B cell (primary cell): ENCODE measurements at regions not wholly inside any gene's neighbourhood (a gene's known extent, or its start where the extent isn't known, plus 50 kb on each side); places are given as distances from the start of the nearest gene placed in this dataset.

Experiments
- ATAC-seq: fragments of 200-7000 bp; cut with Tn5 transposase; one replicate; pipeline ENCODE4 v1.10.0; 2021; ENCODE audit warnings: low read depth, mild to moderate bottlenecking, moderate number of reproducible peaks, moderate library complexity
- CTCF ChIA-PET: fragments of 350-600 bp; sonication (Branson Sonifier 250); formaldehyde crosslinking; loops from one replicate; lab custom pipeline; 2021; ENCODE audit warnings: antibody characterized with exemption, inconsistent platforms; lab: Charles Lee
- POLR2A ChIA-PET: fragments of 350-600 bp; sonication (Branson Sonifier 250); formaldehyde crosslinking; loops from one replicate; lab custom pipeline; 2021; ENCODE audit warnings: antibody characterized with exemption; lab: Charles Lee
- DNase-seq: peaks from one replicate; pipeline ENCODE4 v3.0.0; 2013
- H2AFZ ChIP-seq: 2 replicates; pipeline ENCODE4 v1.6.1; 2012; ENCODE audit warnings: mild to moderate bottlenecking, low read depth, low read length; ENCODE audit not compliant: insufficient read depth, poor library complexity, severe bottlenecking
- H3K27ac ChIP-seq, 2 donors: 1 replicate in 1 of 2; 2 replicates in 1 of 2; pipeline ENCODE4 v1.5.1; 2012 to 2013; ENCODE audit warnings: low read length in 2 of 2, mild to moderate bottlenecking in 2 of 2, moderate library complexity in 1 of 2
- H3K27me3 ChIP-seq, 4 experiments: fragments of 200-600 bp in 1 of 4; sonication (generic) in 1 of 4; replicated peaks in 1 of 4; 1 replicate in 2 of 4; 2 replicates in 2 of 4; pipeline versions ENCODE4 v1.6.1 to v1.7.0; 2013 to 2016; ENCODE audit warnings: low read length in 3 of 4, mild to moderate bottlenecking in 2 of 4, mixed read lengths in 1 of 4, moderate library complexity in 1 of 4; ENCODE audit not compliant: insufficient read depth in 4 of 4, control insufficient read depth in 3 of 4; ENCODE audit errors: control extremely low read depth in 1 of 4
- H3K36me3 ChIP-seq, 2 experiments: replicated peaks in 1 of 2; 1 replicate in 1 of 2; 2 replicates in 1 of 2; pipeline versions ENCODE4 v1.6.1 to v1.7.1; 2013; ENCODE audit warnings: low read length in 1 of 2; ENCODE audit not compliant: insufficient read depth in 2 of 2, control insufficient read depth in 1 of 2; ENCODE audit errors: control extremely low read depth in 1 of 2, extremely low read depth in 1 of 2
- H3K4me1 ChIP-seq, 2 donors: fragments of 200-600 bp in 1 of 2; sonication (generic) in 1 of 2; 1 replicate in 1 of 2; 2 replicates in 1 of 2; pipeline versions ENCODE4 v1.5.1 to v1.6.1; 2013 to 2017; ENCODE audit warnings: low read length in 2 of 2; ENCODE audit not compliant: control insufficient read depth in 2 of 2, insufficient read depth in 2 of 2
- H3K4me2 ChIP-seq: replicated peaks from 2 replicates; pipeline ENCODE3; 2012; ENCODE audit warnings: mild to moderate bottlenecking, low read depth, low read length; ENCODE audit not compliant: poor library complexity, severe bottlenecking
- H3K4me3 ChIP-seq, 5 experiments: fragments of 200-600 bp in 1 of 5; sonication (generic) in 1 of 5; 1 replicate in 3 of 5; 2 replicates in 2 of 5; pipeline versions ENCODE4 v1.5.1 to v1.7.0; 2011 to 2016; ENCODE audit warnings: low read length in 4 of 5, mild to moderate bottlenecking in 4 of 5, low read depth in 2 of 5, control low read depth in 1 of 5, moderate library complexity in 1 of 5; ENCODE audit not compliant: insufficient read depth in 1 of 5; ENCODE audit errors: control extremely low read depth in 1 of 5, extremely low read depth in 1 of 5
- H3K79me2 ChIP-seq: fragments of 200-600 bp; sonication (generic); one replicate; pipeline ENCODE4 v1.6.0; 2016; ENCODE audit warnings: low read length; ENCODE audit not compliant: control insufficient read depth, insufficient read depth
- H3K9ac ChIP-seq: fragments of 200-600 bp; sonication (generic); 2 replicates; pipeline ENCODE4 v1.6.1; 2017; ENCODE audit warnings: mild to moderate bottlenecking, low read length, moderate library complexity
- H3K9me3 ChIP-seq, 3 donors: one replicate each; pipeline versions ENCODE4 v1.6.1 to v1.7.1; 2013; ENCODE audit warnings: low read length in 2 of 3; ENCODE audit not compliant: control insufficient read depth in 2 of 3, insufficient read depth in 1 of 3; ENCODE audit errors: control extremely low read depth in 1 of 3
- H4K20me1 ChIP-seq: 2 replicates; pipeline ENCODE4 v1.6.0; 2012; ENCODE audit warnings: mild to moderate bottlenecking, low read length; ENCODE audit not compliant: insufficient read depth, control insufficient read depth, poor library complexity, severe bottlenecking
- H3K27ac Mint-ChIP-seq: one replicate; pipeline ENCODE4 v1.8.0; 2021; ENCODE audit warnings: mixed read lengths
- H3K27me3 Mint-ChIP-seq: one replicate; pipeline ENCODE4 v1.8.0; 2021; ENCODE audit warnings: mixed read lengths
- H3K4me1 Mint-ChIP-seq: one replicate; pipeline ENCODE4 v1.8.0; 2021; ENCODE audit warnings: mixed read lengths
- H3K4me3 Mint-ChIP-seq: one replicate; pipeline ENCODE4 v1.8.0; 2021; ENCODE audit warnings: mixed read lengths
- H3K9me3 Mint-ChIP-seq: one replicate; pipeline ENCODE4 v1.8.0; 2022; ENCODE audit warnings: mixed read lengths; ENCODE audit not compliant: insufficient read depth
- CTCF ChIP-seq: fragments of 200-600 bp; IDR thresholded peaks from one replicate; pipeline ENCODE4 v1.8.0; 2022; ENCODE audit warnings: antibody characterized with exemption, mild to moderate bottlenecking
- EZH2 ChIP-seq: IDR thresholded peaks from 2 replicates; pipeline ENCODE4 v1.6.1; 2012; ENCODE audit warnings: borderline replicate concordance, low read depth, mild to moderate bottlenecking, moderate library complexity, low read length; ENCODE audit not compliant: insufficient read depth, poor library complexity, severe bottlenecking
- WGBS: methylation state at CpG from one replicate; pipeline ENCODE4 v1.1.5; 2013; ENCODE audit warnings: missing lambda C conversion rate; ENCODE audit not compliant: insufficient coverage; 5-methylcytosine and 5-hydroxymethylcytosine counted together
- intact Hi-C: fragments of 100-400 bp; cut with micrococcal nuclease; formaldehyde crosslinking; loops from one replicate; pipeline ENCODE4 v1.10.0; 2022

GRCh38 chr12:89243771-89244170 is 108.5 kb downstream of the DUSP6 start:
- Histone ChIP-seq H4K20me1 (no peaks in the 10 kb centered on the region), H3K79me2 (no peaks in the 10 kb centered on the region), H3K4me1 (peaks cover 20% of the 10 kb centered on the region in 2 donors), H3K9me3 (no peaks in the 10 kb centered on the region), H2AFZ (no peak overlapping the region), H3K36me3 (no peaks in the 10 kb centered on the region), H3K27ac (no peak overlapping the region), H3K4me2 (peak overlapping the region; percentile 38), H3K4me3 (no peak overlapping the region), H3K9ac (no peak overlapping the region), H3K27me3 (no peaks in the 10 kb centered on the region)
- peak; percentile 6 for DNase-seq
- ATAC-seq = no peak
- Mint-ChIP-seq H3K4me1 (peaks cover 19% of the 10 kb centered on the region), H3K4me3 (peak overlapping the region; percentile 14), H3K27ac (peak overlapping the region; percentile 12), H3K27me3 (peaks cover 20% of the 10 kb centered on the region), H3K9me3 (no peaks in the 10 kb centered on the region)
- ChIA-PET CTCF (no interaction called here), POLR2A (no interaction called here)
- intact Hi-C loops = no loop called here
- 77% methylated on average over 1 of the region's 1 CpG for whole genome bisulfite sequencing
- TF ChIP-seq CTCF (no peak), EZH2 (no peak)

GRCh38 chr12:89239534-89239933 is 112.8 kb downstream of the DUSP6 start:
- H3K36me3 ChIP-seq = no peaks in the 10 kb centered on the region
- peaks cover 0 to 2% (median 0%) of the 10 kb centered on the region in 3 donors for H3K9me3 ChIP-seq
- no peak for TF ChIP-seq CTCF
- TF ChIP-seq EZH2 = no peak
- ChIA-PET POLR2A (no interaction called here), CTCF (no interaction called here)
- H3K9me3 Mint-ChIP-seq = no peaks in the 10 kb centered on the region
- no peaks in the 10 kb centered on the region for H4K20me1 ChIP-seq
- H3K27me3 Mint-ChIP-seq = peaks cover 17% of the 10 kb centered on the region
- no peak overlapping the region for H3K4me3 Mint-ChIP-seq
- ATAC-seq (no peak), DNase-seq (no peak)
- no peak overlapping the region for H3K9ac ChIP-seq
- H3K4me3 ChIP-seq = no peak overlapping the region
- no peak overlapping the region for H3K27ac Mint-ChIP-seq
- no peak overlapping the region for H3K27ac ChIP-seq
- H3K4me1 Mint-ChIP-seq = peaks cover 17% of the 10 kb centered on the region
- peaks cover 15 to 19% of the 10 kb centered on the region in 2 donors for H3K4me1 ChIP-seq
- H3K79me2 ChIP-seq = no peaks in the 10 kb centered on the region
- no peaks in the 10 kb centered on the region for H3K27me3 ChIP-seq
- intact Hi-C loops = no loop called here
- WGBS = 100% methylated on average over 1 of the region's 2 CpGs
- H2AFZ ChIP-seq = no peak overlapping the region
- H3K4me2 ChIP-seq = no peak overlapping the region
